WTC11 (cell line): ENCODE measurements at regions not wholly inside any gene's neighbourhood (a gene's known extent, or its start where the extent isn't known, plus 50 kb on each side); places are given as distances from the start of the nearest gene placed in this dataset.

Experiments used
- CBFB ChIP-seq: sonication (generic); formaldehyde crosslinking; IDR thresholded peaks from 2 replicates; pipeline ENCODE4 v1.8.1; 2022; ENCODE audit warnings: mild to moderate bottlenecking, low read depth, missing genetic modification reagents
- CREM ChIP-seq: sonication (generic); formaldehyde crosslinking; IDR thresholded peaks from 2 replicates; pipeline ENCODE4 v1.8.1; 2022; ENCODE audit warnings: mild to moderate bottlenecking, missing genetic modification reagents, moderate library complexity
- CTCF ChIP-seq: fragments of 200-600 bp; IDR thresholded peaks from 2 replicates; pipeline ENCODE4 v1.8.0; 2022; ENCODE audit warnings: antibody characterized with exemption
- ESRRA ChIP-seq: sonication (generic); formaldehyde crosslinking; IDR thresholded peaks from 2 replicates; pipeline ENCODE4 v1.8.1; 2022; ENCODE audit warnings: mild to moderate bottlenecking, missing genetic modification reagents, borderline replicate concordance
- FOXP1 ChIP-seq: sonication (generic); formaldehyde crosslinking; IDR thresholded peaks from 2 replicates; pipeline ENCODE4 v1.8.0; 2022; ENCODE audit warnings: missing genetic modification reagents, mild to moderate bottlenecking, moderate library complexity, borderline replicate concordance
- HMGXB4 ChIP-seq: sonication (generic); formaldehyde crosslinking; IDR thresholded peaks from 2 replicates; pipeline ENCODE4 v1.8.1; 2023; ENCODE audit warnings: mild to moderate bottlenecking, moderate library complexity, missing genetic modification reagents
- JUN ChIP-seq: sonication (generic); formaldehyde crosslinking; IDR thresholded peaks from 2 replicates; pipeline ENCODE4 v1.8.0; 2023; ENCODE audit warnings: mild to moderate bottlenecking, missing genetic modification reagents
- MAX ChIP-seq: sonication (generic); formaldehyde crosslinking; IDR thresholded peaks from 2 replicates; pipeline ENCODE4 v1.8.0; 2022; ENCODE audit warnings: mild to moderate bottlenecking, missing genetic modification reagents
- ZNF263 ChIP-seq: sonication (generic); formaldehyde crosslinking; IDR thresholded peaks from 2 replicates; pipeline ENCODE4 v1.8.1; 2022; ENCODE audit warnings: low read depth, mild to moderate bottlenecking, moderate library complexity, missing genetic modification reagents
- TF ChIP-seq, protein P1 (sequence below): sonication (generic); formaldehyde crosslinking; IDR thresholded peaks from 2 replicates; pipeline ENCODE4 v1.8.1; 2023; ENCODE audit warnings: mild to moderate bottlenecking, missing genetic modification reagents, moderate library complexity

DNA sequence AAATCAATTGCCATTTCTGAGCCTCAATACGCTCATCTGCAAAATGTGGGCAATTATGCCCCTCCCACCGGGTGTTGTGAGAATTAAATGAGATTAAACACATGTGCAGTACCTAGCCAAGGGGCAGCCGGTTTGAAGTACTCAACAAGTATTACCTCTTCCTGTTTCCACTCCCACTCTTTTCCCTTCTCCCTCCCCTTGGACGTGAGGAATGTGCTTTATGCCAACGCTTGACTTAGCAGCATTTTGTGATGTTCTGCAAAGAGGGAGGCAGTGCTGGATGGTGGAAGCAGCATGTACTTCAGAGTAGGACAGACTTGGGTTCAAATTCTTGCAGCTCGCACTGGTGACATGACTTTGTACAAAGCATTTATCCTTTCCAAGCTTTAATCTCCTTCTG lies 306.0 kb downstream of the BUD13 start:
- no peak for TF ChIP-seq JUN (CRISPR knock-in tag)
- no peak for TF ChIP-seq CTCF
- no peak for TF ChIP-seq HMGXB4 (CRISPR knock-in tag)
- TF ChIP-seq FOXP1 (CRISPR knock-in tag): no peak
- no peak for TF ChIP-seq MAX (CRISPR knock-in tag)
- TF ChIP-seq CBFB: no peak
- TF ChIP-seq, protein P1, sequence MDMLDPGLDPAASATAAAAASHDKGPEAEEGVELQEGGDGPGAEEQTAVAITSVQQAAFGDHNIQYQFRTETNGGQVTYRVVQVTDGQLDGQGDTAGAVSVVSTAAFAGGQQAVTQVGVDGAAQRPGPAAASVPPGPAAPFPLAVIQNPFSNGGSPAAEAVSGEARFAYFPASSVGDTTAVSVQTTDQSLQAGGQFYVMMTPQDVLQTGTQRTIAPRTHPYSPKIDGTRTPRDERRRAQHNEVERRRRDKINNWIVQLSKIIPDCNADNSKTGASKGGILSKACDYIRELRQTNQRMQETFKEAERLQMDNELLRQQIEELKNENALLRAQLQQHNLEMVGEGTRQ (CRISPR knock-in tag): no peak
- TF ChIP-seq ESRRA (CRISPR knock-in tag): no peak
- TF ChIP-seq CREM (CRISPR knock-in tag): no peak
- no peak for TF ChIP-seq ZNF263
